ENCODE measurements at regions not wholly inside any gene's neighbourhood (a gene's known extent, or its start where the extent isn't known, plus 50 kb on each side); places are given as distances from the start of the nearest gene placed in this dataset.
A peak's percentile ranks its signal among the peaks of the same experiment; 100 is the strongest.

DNA sequence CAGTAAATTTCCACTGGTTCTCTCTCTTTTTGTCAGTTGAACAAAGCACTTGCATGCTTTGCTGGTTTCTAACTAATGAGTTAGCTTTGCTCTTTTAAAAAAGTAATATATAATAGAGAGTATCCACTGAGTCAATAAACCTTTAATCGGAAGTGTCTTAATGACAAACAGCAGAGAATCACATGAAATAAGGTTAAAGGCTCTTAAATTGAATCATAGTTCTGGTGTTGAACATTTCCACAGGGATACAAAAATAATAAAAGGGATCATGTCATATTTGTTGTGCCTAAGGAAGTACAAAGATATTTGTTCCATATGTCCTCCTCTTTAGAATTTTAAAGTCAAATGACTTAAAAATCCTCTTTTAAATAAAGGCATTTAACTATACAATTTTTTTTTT is 362.6 kb downstream of the LRIG3 start:
- Histone ChIP-seq H3K9me1 (ENCODE audit: insufficient read depth, low read length) (peaks cover 6% of the 10 kb centered on the region), H3K23ac (ENCODE audit: low read depth, low read length) (peak overlapping the region; percentile 5; the same call in 1 of the 2 replicates), H2BK15ac (ENCODE audit: low read depth, low read length) (peak overlapping the region; percentile 16; the same call in 1 of the 3 replicates), H2AFZ (replicated peaks; ENCODE audit: low read length, poor library complexity) (no peak overlapping the region), H2BK5ac (ENCODE audit: low read depth, low read length, poor library complexity, severe bottlenecking) (peak overlapping the region; percentile 61), H3K79me1 (ENCODE audit: low read depth in 1 of 2, low read length in 2 of 2) (no peaks in the 10 kb centered on the region), H3K4me1 (ENCODE audit: control insufficient read depth, insufficient read depth, low read length) (peaks cover 8% of the 10 kb centered on the region), H2AK9ac (replicated peaks; ENCODE audit: low read depth, low read length, poor library complexity) (no peak overlapping the region), H4K8ac (ENCODE audit: low read depth in 2 of 2, low read length in 2 of 2) (peak overlapping the region in 1 of 2 experiments; percentile 20; a peak in 2 of 4 replicates), H3K4me3 (ENCODE audit: insufficient read depth, low read depth, low read length) (no peak overlapping the region), H3K27ac (ENCODE audit: insufficient read depth, low read length) (peak overlapping the region; percentile 72; the same call in 1 of the 2 replicates), H2BK20ac (ENCODE audit: low read depth, low read length) (peak overlapping the region; percentile 99), H3K4me2 (ENCODE audit: low read depth, low read length) (peak overlapping the region; percentile 46; the same call in 1 of the 2 replicates), H3K14ac (replicated peaks; ENCODE audit: low read depth, low read length) (0 out of 2 replicates have a peak overlapping the region, but pooled peaks have one; percentile 1), H2AK5ac (ENCODE audit: low read depth, low read length) (no peak overlapping the region), H3K36me3 (ENCODE audit: control insufficient read depth, insufficient read depth, low read length) (no peaks in the 10 kb centered on the region), H3K27me3 (ENCODE audit: control insufficient read depth, insufficient read depth, low read length) (no peaks in the 10 kb centered on the region), H4K91ac (ENCODE audit: insufficient read depth, low read depth, low read length) (peak overlapping the region; percentile 43; the same call in 1 of the 2 replicates), H4K5ac (ENCODE audit: low read depth, low read length) (peak overlapping the region; percentile 77; the same call in 1 of the 2 replicates), H3K4ac (ENCODE audit: low read depth, low read length) (peak overlapping the region; percentile 29; the same call in 1 of the 2 replicates), H4K20me1 (ENCODE audit: insufficient read depth, low read length) (no peaks in the 10 kb centered on the region), H3K18ac (ENCODE audit: low read depth, low read length) (peak overlapping the region; percentile 97), H3K9ac (ENCODE audit: low read depth, low read length) (no peak overlapping the region), H2BK120ac (ENCODE audit: low read depth, low read length) (peak overlapping the region; percentile 91), H3K56ac (ENCODE audit: extremely low read depth, insufficient read depth, low read length) (peak overlapping the region; percentile 12; the same call in 1 of the 2 replicates), H3K9me3 (ENCODE audit: control insufficient read depth, insufficient read depth, low read length) (no peaks in the 10 kb centered on the region)
- TF ChIP-seq RCOR1 (IDR thresholded peaks at IDR 0.05; ENCODE audit: insufficient replicate concordance, low read length) (no peak), MXI1 (IDR thresholded peaks at IDR 0.05; ENCODE audit: borderline replicate concordance, low read depth, low read length) (no peak), MAZ (IDR thresholded peaks at IDR 0.05; ENCODE audit: borderline replicate concordance, low read depth, low read length) (no peak), RFX5 (IDR thresholded peaks at IDR 0.05; ENCODE audit: low read depth, low read length) (no peak), POLR2A (IDR thresholded peaks at IDR 0.05; ENCODE audit: low read depth, low read length) (no peak), MAFK (IDR thresholded peaks at IDR 0.05; ENCODE audit: low read depth, low read length) (no peak), CTCF (conservative IDR thresholded peaks at IDR 0.05; ENCODE audit: low read depth, low read length) (no peak), CEBPB (IDR thresholded peaks at IDR 0.05; ENCODE audit: low read depth, low read length) (no peak), SMC3 (IDR thresholded peaks at IDR 0.05; ENCODE audit: low read depth, low read length) (no peak), NFE2L2 (IDR thresholded peaks at IDR 0.05; ENCODE audit: low read depth, low read length) (no peak), FOS (IDR thresholded peaks at IDR 0.05; ENCODE audit: low read depth, low read length) (no peak)
- TF ChIP-seq, protein P1, sequence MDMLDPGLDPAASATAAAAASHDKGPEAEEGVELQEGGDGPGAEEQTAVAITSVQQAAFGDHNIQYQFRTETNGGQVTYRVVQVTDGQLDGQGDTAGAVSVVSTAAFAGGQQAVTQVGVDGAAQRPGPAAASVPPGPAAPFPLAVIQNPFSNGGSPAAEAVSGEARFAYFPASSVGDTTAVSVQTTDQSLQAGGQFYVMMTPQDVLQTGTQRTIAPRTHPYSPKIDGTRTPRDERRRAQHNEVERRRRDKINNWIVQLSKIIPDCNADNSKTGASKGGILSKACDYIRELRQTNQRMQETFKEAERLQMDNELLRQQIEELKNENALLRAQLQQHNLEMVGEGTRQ (IDR thresholded peaks at IDR 0.05; ENCODE audit: low read depth, low read length) = no peak
- TF ChIP-seq, protein P2, sequence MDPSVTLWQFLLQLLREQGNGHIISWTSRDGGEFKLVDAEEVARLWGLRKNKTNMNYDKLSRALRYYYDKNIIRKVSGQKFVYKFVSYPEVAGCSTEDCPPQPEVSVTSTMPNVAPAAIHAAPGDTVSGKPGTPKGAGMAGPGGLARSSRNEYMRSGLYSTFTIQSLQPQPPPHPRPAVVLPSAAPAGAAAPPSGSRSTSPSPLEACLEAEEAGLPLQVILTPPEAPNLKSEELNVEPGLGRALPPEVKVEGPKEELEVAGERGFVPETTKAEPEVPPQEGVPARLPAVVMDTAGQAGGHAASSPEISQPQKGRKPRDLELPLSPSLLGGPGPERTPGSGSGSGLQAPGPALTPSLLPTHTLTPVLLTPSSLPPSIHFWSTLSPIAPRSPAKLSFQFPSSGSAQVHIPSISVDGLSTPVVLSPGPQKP (IDR thresholded peaks at IDR 0.05; ENCODE audit: borderline replicate concordance, low read depth, low read length) = no peak
- CTCF ChIA-PET = interaction anchor here (0.5 kb wide), 1 partner anchor 15 kb away, joined by 3 read pairs; no protein-coding TSS in a partner anchor
- intact Hi-C loops (cut with micrococcal nuclease) = no loop called here
- no TSS peak for BruUV-seq (replicated peaks)
- in situ Hi-C loops (cut with MboI; ENCODE audit: low sequenced_read_pairs) = no loop called here
- POLR2A ChIA-PET (ENCODE audit: unreplicated experiment) = no interaction called here
- DNase-seq (no peak), ATAC-seq (ENCODE audit: low read depth) (no peak; the same call in 1 of the 2 replicates)
- dilution Hi-C loops (cut with HindIII; ENCODE audit: low sequenced_read_pairs, unreplicated experiment) = no loop called here
- no CpG with 5 or more reads among the region's 1 CpG for WGBS, 2 experiments (ENCODE audit: extremely low coverage in 2 of 2, insufficient read length in 1 of 2)
